ENCODE measurements at regions not wholly inside any gene's neighbourhood (a gene's known extent, or its start where the extent isn't known, plus 50 kb on each side); places are given as distances from the start of the nearest gene placed in this dataset.
A peak's percentile ranks its signal among the peaks of the same experiment; 100 is the strongest.

- no peak for DNase-seq
Measured at GRCh38 chr3:135490219-135490915, 475.2 kb upstream of the PPP2R3A start.

GRCh38 chr3:135491491-135492205 lies 473.9 kb upstream of the PPP2R3A start:
- DNase-seq = no peak

DNA sequence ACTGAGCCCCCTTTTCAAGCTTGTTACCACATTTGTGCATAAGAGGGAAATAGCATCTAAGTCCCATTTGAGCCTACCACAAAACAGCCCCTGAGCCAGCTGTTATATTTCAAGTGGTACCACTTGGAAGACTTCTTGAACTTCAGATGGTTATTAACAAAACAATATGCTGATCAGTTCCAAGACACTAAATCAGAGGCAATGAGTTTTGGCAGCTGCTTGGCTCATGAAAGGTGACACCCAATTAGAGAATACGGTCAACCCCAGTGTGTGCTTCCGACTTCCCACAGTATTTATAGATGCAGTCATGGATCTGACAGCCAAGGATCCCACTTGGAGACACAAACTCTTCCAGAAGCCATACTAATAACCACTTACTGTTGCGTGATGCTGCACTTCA lies 469.6 kb upstream of the PPP2R3A start:
- DNase-seq = no peak

DNA sequence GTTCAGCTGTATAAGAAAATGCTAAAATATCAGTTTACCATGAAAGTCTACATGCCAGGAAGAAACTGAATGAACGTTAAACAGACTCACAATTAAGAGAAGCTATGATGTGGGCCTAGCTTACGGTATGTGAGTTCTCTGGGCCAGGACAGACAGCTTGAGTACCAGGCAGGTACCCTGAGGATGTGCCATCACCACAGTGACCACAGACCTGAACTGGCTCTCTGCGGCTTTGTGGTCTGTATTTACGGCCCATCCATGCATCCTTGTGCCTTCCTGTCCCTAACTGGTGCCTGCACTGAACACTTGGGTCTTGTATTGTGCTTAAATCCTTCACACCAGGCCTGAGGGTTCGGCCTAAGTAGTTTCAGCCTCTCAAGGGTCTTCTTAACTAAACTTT lies 467.5 kb upstream of the PPP2R3A start:
- DNase-seq = no peak

DNA sequence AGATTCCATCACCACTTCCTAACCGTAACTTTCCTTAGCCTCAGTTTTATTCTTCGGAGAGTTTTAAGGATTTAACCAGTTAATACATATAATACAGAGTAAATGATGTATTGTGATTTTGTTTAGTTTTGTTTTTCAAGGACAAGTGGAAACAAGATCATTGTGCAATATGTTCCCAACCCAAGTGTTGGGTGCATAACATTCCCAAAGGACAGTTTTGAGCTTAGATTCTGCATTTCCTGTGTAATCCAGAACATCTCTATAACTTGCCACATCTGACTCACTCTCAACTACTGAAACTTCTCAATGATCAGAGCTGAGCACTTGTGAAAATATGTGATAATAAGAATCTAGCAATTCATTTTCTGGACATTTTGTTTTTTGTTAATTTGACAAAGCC lies 466.1 kb upstream of the PPP2R3A start:
- no peak for DNase-seq

DNA sequence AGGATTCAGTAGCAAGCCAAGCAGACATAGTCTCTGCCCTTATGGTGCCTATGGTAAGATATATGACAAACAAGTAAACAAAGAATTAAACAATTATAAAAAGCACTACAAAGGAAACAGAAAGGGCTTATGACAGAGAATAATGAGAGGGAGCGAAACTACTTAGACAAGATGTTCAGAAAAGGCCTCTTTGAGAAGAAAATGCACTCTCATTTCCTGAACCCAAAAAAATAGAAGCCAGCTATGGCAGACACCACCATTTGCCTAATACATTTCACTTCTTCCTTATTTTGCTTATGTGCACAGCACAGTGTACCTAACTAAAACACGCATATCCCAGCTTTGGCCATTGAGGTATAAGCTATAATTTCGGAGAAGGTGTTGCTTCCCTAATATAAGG lies 465.5 kb upstream of the PPP2R3A start:
- DNase-seq = no peak

DNA sequence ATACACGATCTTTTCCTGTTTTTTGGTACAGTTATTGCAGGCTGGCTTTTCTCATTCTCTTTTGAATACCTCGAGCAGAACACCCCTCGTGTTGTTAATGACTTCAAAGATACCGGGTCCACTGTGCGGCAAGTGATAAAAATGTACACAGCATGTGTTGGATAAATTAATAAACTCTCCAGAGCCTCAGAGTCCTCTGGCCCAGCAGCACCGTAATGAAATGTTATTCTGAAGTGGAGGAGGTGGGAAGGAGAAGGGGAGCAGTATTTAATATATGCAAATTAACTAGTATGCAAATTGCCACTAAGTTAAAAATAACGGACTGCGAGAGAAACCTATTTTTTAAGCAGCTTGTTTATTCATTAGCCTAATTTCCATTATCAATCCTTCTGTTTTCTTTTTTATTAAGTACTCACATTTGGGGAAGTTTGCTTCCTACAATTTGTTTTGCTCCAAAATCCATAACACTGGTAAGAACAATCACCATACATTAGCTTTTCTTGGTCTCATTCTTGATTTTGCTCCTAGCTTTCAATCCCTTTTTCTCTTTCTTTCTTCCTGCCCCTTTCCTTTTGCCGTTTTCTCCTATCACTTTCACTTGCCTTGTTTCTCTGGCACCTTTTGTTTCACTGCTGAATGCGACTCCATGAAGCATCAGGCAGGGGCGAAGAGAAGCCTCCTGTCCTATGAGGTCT lies 462.3 kb upstream of the PPP2R3A start:
- no peak for DNase-seq

DNA sequence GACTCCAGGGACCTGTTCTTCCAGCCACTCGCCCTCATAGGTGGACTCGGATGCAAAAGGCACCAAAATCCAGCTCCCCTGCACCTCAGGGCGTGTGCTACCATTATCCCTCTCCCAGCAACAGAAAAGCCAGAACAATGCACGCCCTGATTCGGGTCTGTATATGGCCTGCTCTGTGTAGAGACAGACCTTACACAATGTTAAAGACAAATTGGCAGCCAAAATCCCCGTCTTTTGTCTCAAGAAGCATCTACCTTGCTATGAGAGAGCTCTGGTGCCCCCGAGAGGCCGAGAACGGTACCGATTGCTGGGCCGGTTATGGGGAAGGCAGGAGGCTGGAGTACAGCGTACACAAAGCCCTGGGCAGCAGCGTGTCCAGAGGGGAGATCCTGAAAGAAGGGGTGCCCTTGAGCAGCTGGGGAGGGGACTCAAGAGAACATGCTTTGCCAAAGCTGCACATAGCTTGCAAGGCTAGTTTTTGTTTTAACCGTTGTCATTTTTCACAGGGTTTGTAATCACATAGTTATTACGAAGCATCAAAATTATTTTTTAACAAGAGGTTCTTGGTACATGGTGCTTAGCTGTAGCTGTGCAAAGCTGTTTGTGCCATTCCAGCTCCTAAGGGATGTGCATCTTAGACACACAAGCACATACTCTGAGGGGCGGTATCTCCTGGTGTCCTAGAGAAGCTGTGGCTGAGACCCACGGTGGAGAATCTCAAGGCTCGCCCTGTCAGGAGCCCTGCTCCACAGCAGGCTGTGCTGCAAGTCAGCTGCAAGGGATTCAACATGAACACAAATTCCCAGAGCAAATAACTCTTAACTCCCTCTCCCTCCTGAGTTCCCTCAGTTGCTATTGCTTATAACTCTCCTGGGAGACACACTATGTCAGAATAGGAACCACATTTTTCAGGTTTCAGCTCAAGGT lies 461.5 kb upstream of the PPP2R3A start:
- peak; percentile 34 to 46 for DNase-seq

GRCh38 chr3:135513106-135514059 lies 452.1 kb upstream of the PPP2R3A start:
- DNase-seq = peak in 1 of 2 experiments; percentile 2

DNA sequence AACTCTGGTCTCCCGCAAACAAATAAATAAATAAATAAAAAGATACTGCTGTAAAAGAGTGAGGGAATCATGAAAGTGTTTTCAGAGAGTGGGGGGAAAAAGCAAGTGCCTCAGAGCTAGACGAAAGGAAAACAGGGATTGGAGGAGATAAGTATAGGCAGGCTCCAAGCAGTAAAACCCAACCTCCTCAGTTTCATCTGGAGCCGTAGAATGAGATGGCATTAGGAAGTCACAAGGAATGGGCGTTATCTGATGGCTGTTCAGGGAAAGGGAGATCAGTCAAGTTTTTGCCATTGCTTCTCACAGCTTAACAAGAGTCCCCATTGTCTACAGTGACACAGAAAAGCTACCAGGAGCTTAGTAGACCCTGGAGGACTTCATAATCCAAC lies 451.5 kb upstream of the PPP2R3A start:
- no peak for DNase-seq

DNA sequence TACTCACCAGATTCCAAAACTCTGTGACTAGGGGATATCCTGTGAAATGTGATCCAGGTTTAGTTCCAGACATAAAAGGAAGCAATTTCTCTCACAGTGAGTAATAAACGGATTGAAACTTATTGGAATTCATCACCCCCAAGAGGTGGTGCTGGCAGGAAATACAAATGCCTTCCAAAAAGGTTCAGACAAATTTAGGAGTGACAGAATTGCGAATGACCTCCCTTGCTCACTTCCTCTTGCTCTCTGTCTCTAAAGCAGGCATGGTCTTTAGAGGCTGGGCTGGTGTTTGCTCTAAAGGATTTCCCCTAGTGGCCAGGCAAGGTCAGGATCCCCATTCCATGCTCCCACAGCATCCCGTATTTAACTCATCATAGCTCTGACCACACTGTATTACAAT lies 449.4 kb upstream of the PPP2R3A start:
- no peak for DNase-seq

GRCh38 chr3:135528413-135529015 lies 437.0 kb upstream of the PPP2R3A start:
- no peak for DNase-seq

DNA sequence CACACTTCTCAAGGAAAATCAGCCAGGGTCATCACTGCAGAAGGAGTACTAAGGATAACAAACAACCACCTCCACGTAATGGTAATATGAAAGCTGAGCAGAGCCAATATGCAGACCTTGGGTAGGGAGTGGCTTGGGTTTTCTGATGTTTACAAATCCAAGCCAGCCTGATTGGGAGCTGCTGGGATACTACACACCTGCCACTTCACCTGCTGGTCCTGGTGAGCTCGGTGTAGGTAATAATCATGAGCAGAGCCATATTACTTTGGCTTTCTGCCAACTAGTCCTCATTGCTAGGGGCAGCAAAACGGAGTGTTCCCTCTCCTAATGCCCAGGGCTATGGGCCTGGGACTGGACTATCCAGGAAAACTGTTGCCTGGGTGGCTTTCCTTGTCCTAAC lies 433.5 kb upstream of the PPP2R3A start:
- no peak for DNase-seq

DNA sequence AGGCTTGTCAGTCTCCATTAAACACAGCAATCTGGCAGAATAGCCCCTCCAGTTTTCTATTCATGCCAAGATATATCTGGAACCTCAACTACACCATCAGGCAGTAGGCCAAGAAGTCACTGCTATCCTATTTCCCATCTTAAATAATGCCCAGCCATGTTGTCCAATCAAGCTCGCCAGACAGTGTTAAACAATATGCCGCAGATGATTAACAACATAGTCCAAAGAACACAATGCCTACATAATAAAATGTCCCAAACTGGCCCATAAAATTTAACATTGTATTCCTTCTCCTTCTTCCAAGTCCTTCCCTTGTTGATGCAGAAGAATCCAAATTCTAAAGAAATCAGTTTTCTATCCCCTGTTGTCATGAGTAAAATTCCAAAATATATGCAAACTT lies 427.4 kb upstream of the PPP2R3A start:
- DNase-seq = no peak

GRCh38 chr3:135539351-135539750 lies 426.2 kb upstream of the PPP2R3A start:
- DNase-seq = no peak

DNA sequence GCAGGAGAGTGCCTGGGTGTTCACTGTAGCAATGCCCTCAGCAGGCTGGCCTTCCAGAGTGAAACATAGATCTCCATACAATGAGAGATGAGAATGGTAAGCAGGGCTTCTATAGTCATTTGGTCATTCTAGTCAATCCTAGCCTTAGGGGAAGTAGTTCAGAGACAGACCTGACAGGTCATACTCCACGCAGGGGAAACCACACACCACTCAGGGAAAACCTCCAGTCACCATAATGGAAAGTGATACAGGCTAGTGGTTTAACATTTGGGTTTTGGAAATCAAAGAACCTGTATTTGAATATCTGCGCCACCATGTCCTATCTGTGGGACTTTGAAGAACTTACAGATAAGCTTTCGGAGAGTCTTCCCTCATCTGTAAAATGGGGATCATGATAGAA lies 425.7 kb upstream of the PPP2R3A start:
- DNase-seq = no peak

GRCh38 chr3:135549928-135550494 lies 415.5 kb upstream of the PPP2R3A start:
- DNase-seq = no peak

DNA sequence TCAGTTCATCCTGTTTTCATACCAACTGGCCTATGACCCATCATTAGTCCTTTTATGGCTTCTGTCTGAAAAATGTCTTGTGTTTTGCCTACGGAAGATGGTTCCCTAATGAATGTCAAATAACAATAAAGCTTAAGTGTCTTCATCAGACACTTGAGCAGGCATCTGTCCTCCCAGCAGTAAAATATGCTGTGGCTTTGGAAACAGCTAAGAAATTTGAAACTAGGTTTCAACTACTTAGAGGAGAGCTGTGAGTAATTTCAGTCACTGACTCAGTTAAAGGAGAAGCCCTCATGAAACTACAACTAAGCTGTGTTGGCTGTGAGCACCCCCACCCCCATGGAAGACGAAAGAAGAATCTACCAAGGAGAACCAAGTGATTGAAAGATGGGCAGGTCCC lies 409.4 kb upstream of the PPP2R3A start:
- DNase-seq = no peak

GRCh38 chr3:135558150-135558783 lies 407.3 kb upstream of the PPP2R3A start:
- no peak for DNase-seq

DNA sequence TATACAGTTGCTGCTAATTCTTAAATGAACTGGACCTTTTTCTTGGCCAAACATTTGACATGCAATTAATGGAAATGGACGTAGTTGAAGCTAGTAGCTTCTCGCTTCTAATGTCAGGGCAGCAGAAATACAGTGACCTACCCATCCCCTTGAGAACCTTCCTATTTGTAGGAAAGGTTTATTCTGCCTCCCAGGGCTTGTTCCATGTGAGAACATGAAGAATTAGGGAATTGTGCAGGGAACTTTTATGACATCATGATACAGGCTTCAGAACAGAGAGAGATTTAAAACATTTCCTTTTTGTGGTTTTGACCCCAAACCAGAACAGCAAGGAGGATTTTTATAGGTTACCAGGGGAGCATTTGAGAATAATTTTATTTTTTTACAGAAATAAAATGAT lies 406.6 kb upstream of the PPP2R3A start:
- DNase-seq = no peak

GRCh38 chr3:135559802-135560201 lies 405.7 kb upstream of the PPP2R3A start:
- DNase-seq = no peak

Data from activated CD4-positive, alpha-beta T cell treated with anti-CD3 and anti-CD28 coated beads, Interleukin-2, amount 50 U/mL, for 48 hours (primary cell).